ENCODE measurements at regions not wholly inside any gene's neighbourhood (a gene's known extent, or its start where the extent isn't known, plus 50 kb on each side); places are given as distances from the start of the nearest gene placed in this dataset.

GRCh38 chr18:51724790-51725721, 527.6 kb upstream of the MEX3C start:
- DNase-seq: no peak

GRCh38 chr18:51726614-51727013, 529.1 kb upstream of the MEX3C start:
- DNase-seq: no peak

GRCh38 chr18:51727780-51728179, 530.3 kb upstream of the MEX3C start:
- no peak for DNase-seq

GRCh38 chr18:51731070-51731469, 533.6 kb upstream of the MEX3C start:
- no peak for DNase-seq

GRCh38 chr18:51734576-51734975, 537.1 kb upstream of the MEX3C start:
- DNase-seq: no peak

- DNase-seq: no peak
Observed at GRCh38 chr18:51739044-51739666, 541.7 kb upstream of the MEX3C start.

- no peak for DNase-seq
Observed at GRCh38 chr18:51751901-51752300, 554.4 kb upstream of the MEX3C start.

- no peak for DNase-seq
Observed at GRCh38 chr18:51753365-51754057, 556.0 kb upstream of the MEX3C start.

- DNase-seq: no peak
Observed at GRCh38 chr18:51754566-51754965, 557.1 kb upstream of the MEX3C start.

GRCh38 chr18:51757255-51757924, 559.9 kb upstream of the MEX3C start:
- no peak for DNase-seq

- DNase-seq: no peak
Observed at GRCh38 chr18:51762373-51762772, 564.9 kb upstream of the MEX3C start.

GRCh38 chr18:51765606-51766360, 568.3 kb upstream of the MEX3C start:
- DNase-seq: no peak

- no peak for DNase-seq
Observed at GRCh38 chr18:51767293-51767692, 569.8 kb upstream of the MEX3C start.

GRCh38 chr18:51778115-51778514, 561.9 kb upstream of the DCC start:
- no peak for DNase-seq

- no peak for DNase-seq
Observed at GRCh38 chr18:51789871-51790270, 550.1 kb upstream of the DCC start.

- no peak for DNase-seq
Observed at GRCh38 chr18:51801514-51801913, 538.5 kb upstream of the DCC start.

GRCh38 chr18:51802569-51803428, 537.2 kb upstream of the DCC start:
- no peak for DNase-seq

- no peak for DNase-seq
Observed at GRCh38 chr18:51807336-51807735, 532.7 kb upstream of the DCC start.

GRCh38 chr18:51811883-51812282, 528.1 kb upstream of the DCC start:
- no peak for DNase-seq

- no peak for DNase-seq
Observed at GRCh38 chr18:51813740-51814139, 526.3 kb upstream of the DCC start.

Data from right lung (tissue), 2 donors.